Gastrocnemius medialis (tissue), 4 donors: ENCODE measurements at regions not wholly inside any gene's neighbourhood (a gene's known extent, or its start where the extent isn't known, plus 50 kb on each side); places are given as distances from the start of the nearest gene placed in this dataset.

Experiments used
- ATAC-seq, 2 donors: fragments of 150-250 bp; one replicate each; pipeline ENCODE4 v1.9.1; 2016
- DNase-seq, 2 donors: peaks; one replicate each; pipeline ENCODE4 v3.0.0-alpha.2; 2019
- H3K27ac ChIP-seq, 4 donors: fragments of 200-600 bp; sonication (generic); 1 replicate in 1 of 4; 2 replicates in 3 of 4; pipeline ENCODE4 v1.5.1; 2016 to 2018; ENCODE audit warnings: mild to moderate bottlenecking in 2 of 4, moderate library complexity in 1 of 4
- H3K27me3 ChIP-seq, 3 donors: fragments of 200-600 bp; sonication (generic) in 2 of 3; 1 replicate in 1 of 3; 2 replicates in 2 of 3; pipeline versions ENCODE4 v1.5.1 to v1.6.0; 2016 to 2019; ENCODE audit warnings: mild to moderate bottlenecking in 1 of 3, moderate library complexity in 1 of 3
- H3K36me3 ChIP-seq, 2 donors: fragments of 200-600 bp; sonication (generic) in 1 of 2; one replicate each; pipeline ENCODE4 v1.5.1; 2017 to 2018
- H3K4me1 ChIP-seq, 2 donors: fragments of 200-600 bp; sonication (generic) in 1 of 2; one replicate each; pipeline ENCODE4 v1.5.1; 2016 to 2017; ENCODE audit warnings: mild to moderate bottlenecking in 2 of 2
- H3K4me3 ChIP-seq, 4 donors: fragments of 200-600 bp; sonication (generic) in 3 of 4; 1 replicate in 1 of 4; 2 replicates in 3 of 4; pipeline ENCODE4 v1.5.1; 2016 to 2019; ENCODE audit warnings: mild to moderate bottlenecking in 2 of 4
- H3K9me3 ChIP-seq, 3 donors: fragments of 200-600 bp; sonication (generic) in 2 of 3; 1 replicate in 1 of 3; 2 replicates in 2 of 3; pipeline ENCODE4 v1.5.1; 2016 to 2019
- POLR2A ChIP-seq, 2 donors: fragments of 450-650 bp; IDR thresholded peaks; one replicate each; pipeline ENCODE4 v1.6.1; 2017; ENCODE audit warnings: antibody characterized with exemption in 2 of 2, mild to moderate bottlenecking in 2 of 2, moderate library complexity in 2 of 2
- in situ Hi-C, 4 donors: fragments of 200-750 bp; cut with MboI; loops; one replicate each; pipeline versions ENCODE4 v1.15.0 to v1.8.0; 2017; ENCODE audit warnings: low sequenced_read_pairs in 4 of 4
- intact Hi-C: fragments of 100-400 bp; cut with DNase I; formaldehyde crosslinking; loops from one replicate; pipeline ENCODE4 v1.15.1; 2023; ENCODE audit warnings: low total_unique reads
- TF ChIP-seq, protein P1 (sequence below), 5 experiments: fragments of 450-650 bp in 3 of 5; fragments of 200-600 bp in 2 of 5; sonication (generic) in 2 of 5; IDR thresholded peaks in 4 of 5; conservative IDR thresholded peaks in 1 of 5; 1 replicate in 4 of 5; 2 replicates in 1 of 5; pipeline ENCODE4 v1.5.1; 2016 to 2019; ENCODE audit warnings: antibody characterized with exemption in 5 of 5, mild to moderate bottlenecking in 3 of 5, moderate library complexity in 3 of 5

DNA sequence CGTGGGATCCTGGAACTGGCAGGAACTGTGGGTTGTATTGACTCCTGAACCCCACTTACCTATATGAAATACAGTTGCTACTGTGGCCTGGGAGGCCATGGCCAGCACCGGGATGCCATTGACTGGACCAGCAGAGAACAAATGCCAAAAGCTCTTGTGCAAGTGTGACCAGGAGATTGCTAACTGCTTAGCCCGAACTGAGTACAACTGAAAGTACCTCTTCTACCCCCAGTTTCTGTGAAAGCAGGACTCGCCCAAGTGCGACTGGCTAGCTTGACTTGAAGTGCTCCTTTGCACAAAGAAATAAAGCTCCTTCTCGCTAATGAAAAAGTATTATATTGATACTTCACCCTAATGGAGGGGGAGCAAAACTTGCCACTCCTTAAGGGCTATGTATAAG is 101.3 kb upstream of the ATP11B start:
- in situ Hi-C loops, result loop anchor here in 1 of 4 donors (25.0 kb wide), 1 partner anchor 1355 kb away; no protein-coding TSS in a partner anchor
- Histone ChIP-seq H3K36me3 (no peaks in the 10 kb centered on the region), H3K27ac (no peak overlapping the region), H3K9me3 (no peaks in the 10 kb centered on the region), H3K4me3 (no peak overlapping the region), H3K27me3 (peaks cover 0 to 2% (median 0%) of the 10 kb centered on the region in 3 donors), H3K4me1 (no peaks in the 10 kb centered on the region)
- ATAC-seq, result no peak
- intact Hi-C loops, result no loop called here
- TF ChIP-seq, protein P1, sequence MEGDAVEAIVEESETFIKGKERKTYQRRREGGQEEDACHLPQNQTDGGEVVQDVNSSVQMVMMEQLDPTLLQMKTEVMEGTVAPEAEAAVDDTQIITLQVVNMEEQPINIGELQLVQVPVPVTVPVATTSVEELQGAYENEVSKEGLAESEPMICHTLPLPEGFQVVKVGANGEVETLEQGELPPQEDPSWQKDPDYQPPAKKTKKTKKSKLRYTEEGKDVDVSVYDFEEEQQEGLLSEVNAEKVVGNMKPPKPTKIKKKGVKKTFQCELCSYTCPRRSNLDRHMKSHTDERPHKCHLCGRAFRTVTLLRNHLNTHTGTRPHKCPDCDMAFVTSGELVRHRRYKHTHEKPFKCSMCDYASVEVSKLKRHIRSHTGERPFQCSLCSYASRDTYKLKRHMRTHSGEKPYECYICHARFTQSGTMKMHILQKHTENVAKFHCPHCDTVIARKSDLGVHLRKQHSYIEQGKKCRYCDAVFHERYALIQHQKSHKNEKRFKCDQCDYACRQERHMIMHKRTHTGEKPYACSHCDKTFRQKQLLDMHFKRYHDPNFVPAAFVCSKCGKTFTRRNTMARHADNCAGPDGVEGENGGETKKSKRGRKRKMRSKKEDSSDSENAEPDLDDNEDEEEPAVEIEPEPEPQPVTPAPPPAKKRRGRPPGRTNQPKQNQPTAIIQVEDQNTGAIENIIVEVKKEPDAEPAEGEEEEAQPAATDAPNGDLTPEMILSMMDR (IDR thresholded peaks at IDR 0.05 in 4 of 5, conservative IDR thresholded peaks at IDR 0.05 in 1 of 5), result no peak
- no peak for TF ChIP-seq POLR2A (IDR thresholded peaks at IDR 0.05)
- no peak for DNase-seq

DNA sequence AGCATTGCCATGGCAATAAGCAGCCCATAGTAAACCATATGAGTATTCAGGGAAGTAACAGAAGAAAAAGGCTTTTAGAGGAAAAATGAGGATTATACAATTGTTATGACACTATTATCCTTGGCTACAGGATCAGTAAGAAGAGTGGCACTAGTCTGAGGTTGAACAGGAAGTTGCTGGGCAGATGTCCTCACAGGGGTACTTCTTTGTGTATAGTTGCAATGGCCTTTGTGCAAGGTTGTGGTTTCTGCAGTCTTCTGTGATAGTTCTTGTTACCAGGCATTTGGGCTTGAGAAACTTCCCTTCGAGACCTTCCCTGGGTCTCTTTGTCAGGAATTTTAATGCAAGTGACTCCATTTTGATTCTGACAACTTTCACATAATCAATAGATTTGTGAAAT is 100.6 kb upstream of the ATP11B start:
- no peaks in the 10 kb centered on the region for H3K9me3 ChIP-seq
- in situ Hi-C loops, result loop anchor here in 1 of 4 donors (25.0 kb wide), 1 partner anchor 1355 kb away; no protein-coding TSS in a partner anchor
- H3K4me1 ChIP-seq, result no peaks in the 10 kb centered on the region
- H3K36me3 ChIP-seq, result no peaks in the 10 kb centered on the region
- TF ChIP-seq POLR2A (IDR thresholded peaks at IDR 0.05), result no peak
- TF ChIP-seq, protein P1 (IDR thresholded peaks at IDR 0.05 in 4 of 5, conservative IDR thresholded peaks at IDR 0.05 in 1 of 5), result no peak
- H3K27ac ChIP-seq, result no peak overlapping the region
- ATAC-seq (no peak), DNase-seq (no peak)
- intact Hi-C loops, result no loop called here
- no peak overlapping the region for H3K4me3 ChIP-seq
- peaks cover 0 to 2% (median 0%) of the 10 kb centered on the region in 3 donors for H3K27me3 ChIP-seq

DNA sequence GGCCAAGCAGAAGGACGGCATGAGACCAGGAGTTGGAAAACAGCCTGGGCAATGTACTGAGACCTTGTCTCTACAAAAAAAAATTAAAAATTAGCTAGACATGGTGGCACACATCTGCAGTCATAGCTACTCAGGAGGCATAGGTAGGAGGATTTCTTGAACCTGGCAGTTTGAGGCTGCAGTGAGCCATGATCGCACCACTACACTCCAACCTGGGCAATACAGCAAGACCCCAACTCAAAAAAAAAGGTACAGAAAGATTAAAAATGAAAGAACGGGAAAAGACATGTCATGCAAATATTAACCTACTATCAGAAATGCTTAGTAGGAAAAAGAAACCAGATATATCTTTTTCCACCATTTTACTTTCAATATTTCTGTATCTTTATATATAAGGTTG is 99.6 kb upstream of the ATP11B start:
- H3K4me3 ChIP-seq, result no peak overlapping the region
- no peaks in the 10 kb centered on the region for H3K9me3 ChIP-seq
- in situ Hi-C loops (loop anchor here in 1 of 4 donors (25.0 kb wide), 1 partner anchor 1356 kb away; no protein-coding TSS in a partner anchor), intact Hi-C loops (no loop called here)
- ATAC-seq (no peak), DNase-seq (no peak)
- no peaks in the 10 kb centered on the region for H3K27me3 ChIP-seq
- no peaks in the 10 kb centered on the region for H3K36me3 ChIP-seq
- TF ChIP-seq, protein P1 (IDR thresholded peaks at IDR 0.05 in 4 of 5, conservative IDR thresholded peaks at IDR 0.05 in 1 of 5), result no peak
- no peak for TF ChIP-seq POLR2A (IDR thresholded peaks at IDR 0.05)
- H3K4me1 ChIP-seq, result no peaks in the 10 kb centered on the region
- H3K27ac ChIP-seq, result no peak overlapping the region

DNA sequence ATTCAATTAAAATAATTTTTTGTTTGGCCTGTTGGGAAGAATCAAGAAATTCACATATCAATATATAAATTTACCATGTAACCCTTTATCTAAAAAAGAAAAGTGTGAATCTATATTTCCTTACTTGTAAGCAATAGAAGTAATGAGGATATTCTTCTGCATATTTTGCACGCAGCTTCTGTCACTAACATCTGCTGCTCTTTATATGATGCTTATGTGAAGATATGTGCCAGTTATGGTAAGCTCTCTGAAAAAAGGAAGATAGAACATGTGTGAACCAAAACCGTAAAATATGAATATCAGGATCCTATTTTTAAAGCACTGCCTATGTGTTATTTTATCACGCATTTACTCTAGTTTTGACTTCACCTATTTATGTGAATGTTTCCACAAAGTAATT is 96.4 kb upstream of the ATP11B start:
- TF ChIP-seq POLR2A (IDR thresholded peaks at IDR 0.05), result no peak
- TF ChIP-seq, protein P1 (IDR thresholded peaks at IDR 0.05 in 4 of 5, conservative IDR thresholded peaks at IDR 0.05 in 1 of 5), result no peak
- Histone ChIP-seq H3K36me3 (no peaks in the 10 kb centered on the region), H3K4me3 (no peak overlapping the region), H3K9me3 (no peaks in the 10 kb centered on the region), H3K27ac (no peak overlapping the region), H3K4me1 (no peaks in the 10 kb centered on the region), H3K27me3 (no peaks in the 10 kb centered on the region)
- DNase-seq, result no peak
- no peak for ATAC-seq
- in situ Hi-C loops, result loop anchor here in 1 of 4 donors (25.0 kb wide), 1 partner anchor 1360 kb away; no protein-coding TSS in a partner anchor
- intact Hi-C loops, result no loop called here
